NCI-H2196 (cell line): ENCODE measurements at regions not wholly inside any gene's neighbourhood (a gene's known extent, or its start where the extent isn't known, plus 50 kb on each side); places are given as distances from the start of the nearest gene placed in this dataset.

Experiments used
- DNase-seq: peaks from one replicate; lab custom pipeline; 2025; ENCODE audit not compliant: unreplicated experiment; lab: John Stamatoyannopoulos, UW

GRCh38 chr2:118791483-118791882 lies 56.0 kb downstream of the EN1 start:
- no peak for DNase-seq

- no peak for DNase-seq
Observed at GRCh38 chr2:118786746-118787145, 60.7 kb downstream of the EN1 start.

GRCh38 chr2:118784860-118785259 lies 62.6 kb downstream of the EN1 start:
- DNase-seq, result no peak

GRCh38 chr2:118779362-118779761 lies 68.1 kb downstream of the EN1 start:
- DNase-seq, result no peak

- no peak for DNase-seq
Observed at GRCh38 chr2:118774458-118775133, 72.9 kb downstream of the EN1 start.

- no peak for DNase-seq
Observed at GRCh38 chr2:118773826-118774225, 73.6 kb downstream of the EN1 start.

GRCh38 chr2:118772487-118773200 lies 74.8 kb downstream of the EN1 start:
- DNase-seq, result no peak

- DNase-seq, result no peak
Observed at GRCh38 chr2:118769707-118770400, 77.6 kb downstream of the EN1 start.

- DNase-seq, result no peak
Observed at GRCh38 chr2:118766871-118767270, 80.6 kb downstream of the EN1 start.

GRCh38 chr2:118764855-118765254 lies 82.6 kb downstream of the EN1 start:
- no peak for DNase-seq

GRCh38 chr2:118763797-118764196 lies 83.7 kb downstream of the EN1 start:
- DNase-seq, result no peak

- no peak for DNase-seq
Observed at GRCh38 chr2:118762290-118762689, 85.2 kb downstream of the EN1 start.

GRCh38 chr2:118761771-118762170 lies 85.7 kb downstream of the EN1 start:
- no peak for DNase-seq

- no peak for DNase-seq
Observed at GRCh38 chr2:118755901-118756300, 91.5 kb downstream of the EN1 start.

- DNase-seq, result no peak
Observed at GRCh38 chr2:118755384-118755783, 92.1 kb downstream of the EN1 start.

GRCh38 chr2:118752762-118753429 lies 94.6 kb downstream of the EN1 start:
- no peak for DNase-seq

GRCh38 chr2:118750959-118751565 lies 96.4 kb downstream of the EN1 start:
- no peak for DNase-seq

- DNase-seq, result no peak
Observed at GRCh38 chr2:118748245-118748885, 99.1 kb downstream of the EN1 start.

- no peak for DNase-seq
Observed at GRCh38 chr2:118747637-118748036, 99.8 kb downstream of the EN1 start.

GRCh38 chr2:118747066-118747465 lies 100.4 kb downstream of the EN1 start:
- DNase-seq, result no peak
